ENCODE measurements at regions not wholly inside any gene's neighbourhood (a gene's known extent, or its start where the extent isn't known, plus 50 kb on each side); places are given as distances from the start of the nearest gene placed in this dataset.
A peak's percentile ranks its signal among the peaks of the same experiment; 100 is the strongest.
"Not testable (repeated sequence)": the region's sequence is repeated elsewhere in the genome, so short reads cannot be mapped to it uniquely, and the experiment has no call there.

DNA sequence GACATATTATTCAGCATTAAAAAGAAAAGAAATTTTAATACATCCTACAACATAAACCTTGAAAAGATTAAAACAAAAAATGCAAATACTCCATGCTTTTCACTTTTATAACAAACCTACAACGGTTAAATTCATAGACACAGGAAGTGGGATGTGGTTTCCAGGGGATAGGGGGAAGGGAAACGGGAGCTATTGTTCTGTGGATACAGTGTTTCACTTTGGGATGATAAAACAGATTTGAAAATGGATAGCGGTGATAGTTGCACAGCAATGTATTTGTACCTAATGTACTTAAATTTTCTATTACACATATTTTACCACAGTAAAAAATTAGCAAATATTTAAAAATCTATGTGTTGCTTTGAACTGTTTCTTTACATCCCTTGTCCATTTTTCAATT lies 368.0 kb downstream of the CDY2B start:
- H3K36me3 Mint-ChIP-seq; H3K4me3 Mint-ChIP-seq; H3K27ac Mint-ChIP-seq; ATAC-seq; H3K27me3 Mint-ChIP-seq; DNase-seq; CTCF ChIA-PET; H3K9me3 Mint-ChIP-seq (ENCODE audit: low read depth); H3K4me1 Mint-ChIP-seq: not testable (repeated sequence)

DNA sequence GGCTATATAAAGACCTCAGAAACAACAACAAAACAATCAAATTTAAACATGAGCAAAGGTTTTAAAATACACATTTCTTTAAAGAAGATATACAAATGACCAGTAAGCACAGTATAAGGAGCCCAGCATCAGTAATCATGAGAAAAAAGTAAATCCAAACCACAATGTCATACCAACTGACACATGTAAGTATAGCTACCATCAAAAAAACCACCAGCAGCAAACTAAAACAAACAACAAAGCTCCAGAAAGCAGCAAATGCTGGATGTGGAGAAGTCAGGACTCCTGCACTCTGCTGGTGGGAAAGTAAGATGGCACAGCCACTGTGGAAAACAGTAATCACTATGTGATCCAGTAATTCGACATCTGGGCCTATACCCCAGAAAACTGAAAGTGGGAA lies 368.5 kb downstream of the CDY2B start:
- H3K9me3 Mint-ChIP-seq (ENCODE audit: low read depth); H3K36me3 Mint-ChIP-seq; CTCF ChIA-PET; ATAC-seq; DNase-seq; H3K27me3 Mint-ChIP-seq; H3K4me1 Mint-ChIP-seq; H3K27ac Mint-ChIP-seq; H3K4me3 Mint-ChIP-seq: not testable (repeated sequence)

DNA sequence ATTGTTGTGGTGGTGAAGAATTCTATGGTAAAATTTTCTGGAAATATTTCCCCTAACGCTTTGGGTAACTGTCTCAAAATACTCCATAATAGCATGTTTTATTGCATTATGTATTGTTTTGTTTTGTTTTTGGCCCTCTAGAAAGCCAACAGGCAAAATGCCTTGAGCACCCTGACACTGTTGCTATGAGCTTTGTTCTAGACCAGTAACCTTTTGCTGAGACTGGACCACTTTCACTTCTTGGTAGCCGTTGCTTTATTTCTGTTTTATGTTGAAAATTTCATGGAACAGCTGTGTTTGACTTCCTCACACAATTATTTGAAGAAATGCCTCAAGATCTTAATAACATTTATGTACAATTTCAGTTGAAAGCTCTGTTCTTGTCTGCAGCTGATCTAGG lies 374.2 kb downstream of the CDY2B start:
- H3K4me1 Mint-ChIP-seq, result not testable (repeated sequence)

DNA sequence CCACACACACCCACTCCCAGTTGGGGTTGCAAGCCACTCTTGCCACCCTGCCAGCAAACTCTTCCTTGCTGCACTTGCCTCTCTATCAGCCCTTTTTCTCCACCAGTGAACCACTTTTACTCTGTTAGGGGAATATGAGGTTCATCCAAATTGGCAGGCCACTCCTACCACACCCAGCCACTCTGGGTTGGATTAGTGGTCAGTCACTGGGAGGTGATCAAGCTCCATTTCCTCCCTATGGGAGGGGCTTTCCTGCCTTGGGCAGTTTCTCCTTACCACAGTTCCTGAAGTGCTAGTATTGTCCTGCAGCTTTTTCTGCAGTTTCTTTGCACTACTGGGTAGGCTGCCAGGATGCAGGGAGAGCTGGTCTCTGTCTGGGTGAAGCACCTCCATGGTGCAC lies 395.3 kb downstream of the CDY2B start:
- H3K27me3 Mint-ChIP-seq; ATAC-seq; CTCF ChIA-PET; H3K9me3 Mint-ChIP-seq (ENCODE audit: low read depth); H3K4me3 Mint-ChIP-seq; DNase-seq; H3K4me1 Mint-ChIP-seq; H3K27ac Mint-ChIP-seq; H3K36me3 Mint-ChIP-seq: not testable (repeated sequence)

More for the DNA sequence above, 374.2 kb downstream of the CDY2B start:
- H3K36me3 Mint-ChIP-seq; DNase-seq; ATAC-seq; CTCF ChIA-PET; H3K9me3 Mint-ChIP-seq (ENCODE audit: low read depth); H3K27ac Mint-ChIP-seq; H3K4me3 Mint-ChIP-seq; H3K27me3 Mint-ChIP-seq: not testable (repeated sequence)

DNA sequence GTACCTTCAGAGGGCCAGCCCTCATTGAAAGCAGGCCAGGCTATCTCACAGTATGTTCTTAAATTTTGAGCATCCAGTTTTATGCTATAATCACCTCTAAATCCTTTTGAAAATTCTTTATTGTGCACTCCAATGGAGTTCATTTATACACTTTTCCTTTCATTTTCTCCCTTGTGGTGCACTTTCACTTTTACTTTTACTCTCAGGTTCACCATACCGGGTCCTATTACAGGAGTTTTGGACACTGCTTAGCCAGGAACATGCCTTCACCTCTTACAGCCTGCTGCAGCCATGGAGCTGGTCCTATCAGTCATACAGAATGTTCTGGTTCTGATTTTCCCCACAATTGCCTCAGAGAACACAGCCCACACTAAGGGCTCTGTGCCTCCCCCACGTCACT lies 395.9 kb downstream of the CDY2B start:
- H3K4me3 Mint-ChIP-seq; DNase-seq; H3K4me1 Mint-ChIP-seq; H3K9me3 Mint-ChIP-seq (ENCODE audit: low read depth); CTCF ChIA-PET; H3K27me3 Mint-ChIP-seq; H3K27ac Mint-ChIP-seq; H3K36me3 Mint-ChIP-seq: not testable (repeated sequence)
- ATAC-seq, result peak; percentile 55

DNA sequence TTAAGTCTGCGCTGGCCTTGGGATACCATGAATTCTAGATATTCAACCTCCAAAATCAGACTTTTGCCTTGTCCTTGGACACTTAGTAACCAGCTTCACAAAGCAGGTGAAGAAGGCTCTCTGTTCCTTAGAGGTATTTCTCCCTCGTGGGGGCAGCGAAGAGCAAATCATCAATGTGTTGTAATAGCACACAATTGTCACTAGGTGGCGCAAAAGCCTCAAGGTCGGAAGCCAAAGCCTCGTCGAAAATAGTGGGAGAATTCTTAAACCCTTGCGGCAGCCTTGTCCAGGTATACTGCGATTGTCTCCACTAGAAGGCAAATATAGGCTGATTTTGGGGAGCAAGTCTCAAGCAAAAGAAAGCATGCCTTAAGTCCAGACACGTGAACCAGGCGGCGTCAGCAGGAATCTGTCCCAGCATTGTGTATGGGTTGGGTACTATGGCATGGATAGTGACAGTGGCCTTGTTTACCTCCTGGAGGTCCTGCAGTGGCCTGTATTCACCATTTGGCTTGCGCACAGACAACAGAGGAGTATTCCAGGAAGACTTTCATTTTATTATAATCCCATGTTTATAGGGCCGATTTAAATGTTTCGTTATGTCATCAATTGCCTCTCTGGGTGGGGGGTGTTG lies 398.5 kb downstream of the CDY2B start:
- H3K4me1 Mint-ChIP-seq; H3K4me3 Mint-ChIP-seq; DNase-seq; H3K27ac Mint-ChIP-seq; H3K36me3 Mint-ChIP-seq; H3K9me3 Mint-ChIP-seq (ENCODE audit: low read depth); H3K27me3 Mint-ChIP-seq; CTCF ChIA-PET: not testable (repeated sequence)
- ATAC-seq, result peak; percentile 20

DNA sequence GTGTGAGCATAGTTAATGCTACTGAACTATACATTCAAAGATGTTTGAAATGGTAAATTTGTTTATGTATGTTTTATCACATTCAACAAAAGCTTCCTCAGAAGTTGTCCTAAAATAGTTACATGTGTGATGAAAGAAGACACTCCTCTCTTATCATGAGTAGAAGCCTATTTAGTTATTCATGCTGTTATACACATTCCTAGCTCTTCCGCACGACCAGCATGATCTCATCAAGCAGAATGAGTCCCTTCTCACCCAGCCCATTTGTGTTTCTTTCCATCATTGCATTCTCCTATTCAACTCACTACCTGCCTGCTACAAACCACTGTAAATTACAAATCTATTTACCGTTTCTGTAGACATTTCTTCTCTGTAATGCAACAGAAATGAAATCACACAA lies 408.0 kb downstream of the CDY2B start:
- CTCF ChIA-PET; ATAC-seq; H3K36me3 Mint-ChIP-seq; H3K9me3 Mint-ChIP-seq (ENCODE audit: low read depth); H3K4me1 Mint-ChIP-seq; H3K4me3 Mint-ChIP-seq; H3K27ac Mint-ChIP-seq; H3K27me3 Mint-ChIP-seq; DNase-seq: not testable (repeated sequence)

DNA sequence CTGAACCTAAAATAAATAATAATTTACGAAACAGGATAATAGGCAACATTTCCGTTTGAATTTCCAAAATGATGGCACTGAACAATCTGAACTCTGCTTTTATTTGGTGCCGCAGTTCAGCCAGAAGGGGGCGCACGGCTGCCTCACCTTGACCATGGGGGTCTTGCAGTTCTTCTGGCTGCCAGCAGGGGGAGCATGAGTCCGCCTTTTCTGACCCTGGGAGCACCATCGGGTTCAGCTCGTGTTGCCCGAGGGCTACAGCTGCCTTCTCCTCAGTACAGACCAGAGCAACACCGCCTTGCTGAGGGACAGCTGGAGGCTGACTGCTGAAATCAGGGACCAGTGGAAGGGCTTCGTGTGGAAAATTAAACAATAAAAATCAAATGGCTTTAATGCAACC lies 420.3 kb downstream of the CDY2B start:
- H3K9me3 Mint-ChIP-seq (ENCODE audit: low read depth); H3K27me3 Mint-ChIP-seq; ATAC-seq: not testable (repeated sequence)

DNA sequence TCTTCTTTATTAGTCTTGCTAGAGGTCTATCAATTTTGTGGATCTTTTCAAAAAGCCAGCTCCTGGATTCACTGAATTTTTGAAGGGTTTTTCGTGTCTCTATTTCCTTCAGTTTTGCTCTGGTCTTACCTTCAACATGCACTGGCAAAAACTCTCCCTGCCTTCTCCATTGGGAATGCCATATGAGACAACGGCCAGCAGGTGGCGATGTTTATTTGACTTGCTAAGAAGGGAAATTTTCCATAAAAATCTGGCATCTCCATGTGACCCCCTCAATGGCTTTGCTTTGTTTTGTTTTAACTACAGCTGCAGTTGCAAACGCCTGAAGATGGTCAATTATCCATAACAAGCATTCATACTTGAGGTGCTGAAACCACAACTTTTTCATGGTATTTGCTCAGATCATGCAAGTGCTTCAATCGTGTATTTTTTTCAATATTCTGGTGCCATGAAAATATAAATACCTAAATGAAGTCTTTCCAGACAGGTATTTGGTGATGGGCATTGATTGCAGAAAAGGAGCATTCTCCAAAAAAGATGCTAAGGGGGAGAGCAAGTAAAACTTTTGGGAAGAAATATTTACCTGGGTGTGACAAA lies 449.4 kb downstream of the CDY2B start:
- CTCF ChIA-PET, result no interaction called here
- Mint-ChIP-seq H3K4me1 (no peaks in the 10 kb centered on the region), H3K27me3 (no peaks in the 10 kb centered on the region), H3K36me3 (no peaks in the 10 kb centered on the region), H3K9me3 (ENCODE audit: low read depth) (no peaks in the 10 kb centered on the region), H3K27ac (no peak overlapping the region), H3K4me3 (no peak overlapping the region)
- no peak for ATAC-seq
- no peak for DNase-seq

More for the DNA sequence above, 420.3 kb downstream of the CDY2B start:
- H3K27ac Mint-ChIP-seq, CTCF ChIA-PET, H3K4me3 Mint-ChIP-seq, DNase-seq, H3K4me1 Mint-ChIP-seq, H3K36me3 Mint-ChIP-seq: not testable (repeated sequence)

DNA sequence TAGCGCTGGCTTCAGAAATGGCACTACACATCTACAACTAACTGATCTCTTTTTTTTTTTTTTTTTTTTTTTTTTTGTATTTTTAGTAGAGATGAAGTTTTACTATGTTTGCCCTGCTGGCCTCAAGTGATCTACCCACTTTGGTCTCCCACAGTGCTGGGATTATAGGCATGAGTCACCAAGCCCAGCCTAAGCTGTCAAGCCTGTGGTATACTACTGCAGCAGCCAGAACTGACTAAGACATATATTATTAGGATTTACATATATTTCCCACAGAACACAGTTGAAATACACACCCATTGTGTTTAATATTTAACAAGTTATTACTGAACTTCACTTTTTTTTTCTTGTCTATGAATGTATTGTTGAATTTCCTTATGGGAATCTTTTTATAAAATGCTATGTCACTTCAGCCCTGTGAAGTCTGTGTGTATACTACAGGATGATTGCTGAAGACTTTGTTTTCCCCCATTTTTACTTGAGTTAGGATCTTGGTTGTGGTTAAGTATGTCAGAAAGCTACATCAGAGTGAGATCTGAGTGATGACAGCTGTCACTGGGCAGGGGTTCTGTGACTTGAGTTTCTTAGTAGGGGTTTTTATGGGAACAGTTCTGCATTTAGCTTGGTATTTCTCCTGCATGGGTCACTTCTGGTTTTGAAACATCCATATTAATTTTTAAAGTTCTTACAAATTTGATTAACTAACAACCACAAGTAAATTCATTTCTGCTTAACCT lies 481.5 kb downstream of the CDY2B start:
- H3K27ac Mint-ChIP-seq, result no peak overlapping the region
- H3K4me1 Mint-ChIP-seq, result no peaks in the 10 kb centered on the region
- no peak overlapping the region for H3K4me3 Mint-ChIP-seq
- CTCF ChIA-PET, result no interaction called here
- H3K9me3 Mint-ChIP-seq (ENCODE audit: low read depth), result no peaks in the 10 kb centered on the region
- no peaks in the 10 kb centered on the region for H3K36me3 Mint-ChIP-seq
- ATAC-seq (no peak), DNase-seq (no peak)
- H3K27me3 Mint-ChIP-seq, result no peaks in the 10 kb centered on the region

DNA sequence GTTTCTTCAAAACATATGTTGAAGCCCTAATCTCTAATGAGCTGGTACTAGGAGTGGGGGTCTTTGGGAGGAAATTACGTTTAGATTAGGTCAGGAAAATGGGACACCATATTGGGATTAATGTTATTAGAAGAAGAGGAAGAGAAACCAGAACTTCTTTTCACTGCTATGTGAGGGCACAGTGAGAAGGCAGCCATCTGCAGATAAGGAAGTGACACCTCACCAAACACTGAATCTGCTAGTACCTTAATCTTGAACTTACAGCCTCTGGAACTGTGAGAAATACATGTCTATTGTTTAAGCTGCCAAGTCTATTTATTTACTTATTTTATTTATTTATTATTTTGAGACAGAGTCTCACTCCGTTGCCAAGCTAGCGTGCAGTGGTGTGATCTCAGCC lies 482.4 kb downstream of the CDY2B start:
- Mint-ChIP-seq H3K9me3 (ENCODE audit: low read depth) (no peaks in the 10 kb centered on the region), H3K27ac (no peak overlapping the region), H3K4me3 (no peak overlapping the region), H3K27me3 (no peaks in the 10 kb centered on the region), H3K36me3 (no peaks in the 10 kb centered on the region), H3K4me1 (no peaks in the 10 kb centered on the region)
- CTCF ChIA-PET, result no interaction called here
- DNase-seq (no peak), ATAC-seq (no peak)

DNA sequence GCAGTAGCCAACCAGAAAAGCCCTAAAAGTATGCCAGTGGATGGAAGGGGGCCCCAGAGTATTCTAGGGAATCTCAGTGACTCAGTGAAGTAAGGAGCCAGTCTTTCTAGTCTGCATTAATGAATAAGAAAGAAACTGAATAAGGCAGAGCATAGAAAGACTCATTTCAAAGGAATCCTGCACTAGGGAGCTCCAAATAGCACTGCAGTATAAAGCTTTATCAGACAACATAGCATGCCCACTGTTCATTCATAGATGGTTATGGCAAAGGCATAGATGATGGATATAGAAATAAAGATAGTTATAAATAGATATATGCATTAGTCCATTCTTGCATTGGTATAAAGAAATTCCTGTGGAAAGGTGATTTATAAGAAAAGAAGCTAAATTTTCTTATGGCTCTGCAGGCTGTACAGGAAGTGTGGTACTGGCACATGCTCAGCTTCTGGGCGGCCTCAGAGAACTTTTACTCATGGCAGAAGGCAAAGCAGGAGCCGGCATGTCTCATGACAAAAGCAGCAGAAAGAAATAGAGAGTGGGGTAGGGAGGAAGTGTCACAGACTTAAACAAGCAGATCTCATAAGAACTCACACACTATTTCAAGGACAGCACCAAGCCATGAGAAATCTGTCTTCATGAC lies 498.5 kb downstream of the CDY2B start:
- H3K4me3 Mint-ChIP-seq, result no peak overlapping the region
- no peaks in the 10 kb centered on the region for H3K36me3 Mint-ChIP-seq
- H3K27ac Mint-ChIP-seq, result no peak overlapping the region
- H3K27me3 Mint-ChIP-seq, result no peaks in the 10 kb centered on the region
- no peaks in the 10 kb centered on the region for H3K9me3 Mint-ChIP-seq (ENCODE audit: low read depth)
- CTCF ChIA-PET, result no interaction called here
- ATAC-seq, result no peak
- no peaks in the 10 kb centered on the region for H3K4me1 Mint-ChIP-seq
- DNase-seq, result no peak

DNA sequence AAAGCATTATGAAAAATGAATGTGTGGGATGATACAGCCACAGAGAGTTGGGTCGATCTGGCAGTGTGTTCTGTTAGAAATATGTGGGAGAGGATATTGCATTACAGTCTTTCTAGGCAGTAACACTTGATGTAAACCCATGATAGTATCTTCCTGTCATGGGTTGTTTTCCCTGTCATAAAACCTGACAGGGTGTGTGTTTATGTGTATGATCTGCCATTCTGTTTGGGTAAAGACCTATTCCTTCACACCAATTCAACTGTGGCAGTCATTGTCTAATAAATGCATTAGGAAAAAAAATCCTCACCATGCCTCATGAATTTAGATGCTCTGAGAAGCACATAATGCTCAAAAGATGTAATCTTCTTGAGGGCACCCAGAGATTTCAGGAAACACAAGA lies 501.7 kb downstream of the CDY2B start:
- CTCF ChIA-PET, result no interaction called here
- ATAC-seq (no peak), DNase-seq (no peak)
- Mint-ChIP-seq H3K4me3 (no peak overlapping the region), H3K27ac (no peak overlapping the region), H3K36me3 (no peaks in the 10 kb centered on the region), H3K4me1 (no peaks in the 10 kb centered on the region), H3K9me3 (ENCODE audit: low read depth) (no peaks in the 10 kb centered on the region), H3K27me3 (no peaks in the 10 kb centered on the region)

DNA sequence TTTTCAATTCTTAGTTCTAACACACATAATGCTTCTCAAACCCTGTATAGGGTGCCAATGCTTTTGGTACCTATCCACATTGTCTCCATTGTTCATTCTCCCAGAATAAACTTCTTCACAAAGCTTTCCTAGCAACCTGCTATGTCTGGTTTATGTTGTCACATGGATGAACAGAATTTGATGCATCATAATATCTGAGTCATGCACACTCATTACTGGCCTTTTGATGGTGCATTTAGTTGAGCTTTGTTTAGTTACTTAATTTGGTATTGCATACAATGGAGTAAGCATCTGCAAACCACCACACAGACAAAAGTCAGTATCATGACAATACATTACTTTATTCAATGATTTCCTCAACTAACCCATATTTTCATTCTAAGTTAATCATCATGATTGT lies 511.6 kb downstream of the CDY2B start:
- no peak for DNase-seq
- Mint-ChIP-seq H3K4me3 (no peak overlapping the region), H3K36me3 (no peaks in the 10 kb centered on the region), H3K27me3 (no peaks in the 10 kb centered on the region), H3K4me1 (no peaks in the 10 kb centered on the region), H3K27ac (no peak overlapping the region), H3K9me3 (ENCODE audit: low read depth) (no peaks in the 10 kb centered on the region)
- CTCF ChIA-PET, result no interaction called here
- ATAC-seq, result no peak
